Left colon (tissue), 2 donors: ENCODE measurements at regions not wholly inside any gene's neighbourhood (a gene's known extent, or its start where the extent isn't known, plus 50 kb on each side); places are given as distances from the start of the nearest gene placed in this dataset.
A peak's percentile ranks its signal among the peaks of the same experiment; 100 is the strongest.
"Not testable (repeated sequence)": the region's sequence is repeated elsewhere in the genome, so short reads cannot be mapped to it uniquely, and the experiment has no call there.

Experiments used
- ATAC-seq: fragments of 200-7000 bp; cut with Tn5 transposase; one replicate; pipeline ENCODE4 v1.9.1; 2020; ENCODE audit warnings: mild to moderate bottlenecking, moderate library complexity
- DNase-seq, 2 donors: peaks; one replicate each; pipeline ENCODE4 v3.0.0-alpha.2; 2020
- intact Hi-C, 2 donors: fragments of 100-400 bp; cut with DNase I in 1 of 2; cut with micrococcal nuclease in 1 of 2; formaldehyde crosslinking; loops; one replicate each; pipeline versions ENCODE4 v1.11.2 to v1.14.0; 2022; cut with DNase I, micrococcal nuclease
- donor health status: DM: no; HTN: no; CAD: no.
- donor health status: DM: yes; HTN: yes; CAD: no.

DNA sequence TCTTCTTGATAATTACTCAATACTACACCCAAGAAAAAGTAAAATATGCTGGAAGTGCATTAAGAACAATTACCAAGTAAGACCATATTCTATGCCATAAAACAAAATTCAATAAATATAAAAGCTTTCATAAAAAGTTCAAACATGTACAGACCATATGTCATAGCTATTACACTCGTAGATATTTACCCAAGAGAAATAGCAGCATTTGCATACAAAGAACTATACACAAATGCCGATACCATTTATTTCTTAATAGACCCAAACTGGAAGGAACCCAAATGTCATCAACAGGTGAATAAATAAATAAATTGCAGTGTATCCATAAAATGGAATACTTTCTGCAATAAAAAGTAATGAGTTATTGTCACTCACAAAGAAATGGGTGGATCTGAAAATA, 78.3 kb upstream of the SLC16A7 start:
- no peak for DNase-seq
- ATAC-seq: peak; percentile 95
- intact Hi-C loops: no loop called here

DNA sequence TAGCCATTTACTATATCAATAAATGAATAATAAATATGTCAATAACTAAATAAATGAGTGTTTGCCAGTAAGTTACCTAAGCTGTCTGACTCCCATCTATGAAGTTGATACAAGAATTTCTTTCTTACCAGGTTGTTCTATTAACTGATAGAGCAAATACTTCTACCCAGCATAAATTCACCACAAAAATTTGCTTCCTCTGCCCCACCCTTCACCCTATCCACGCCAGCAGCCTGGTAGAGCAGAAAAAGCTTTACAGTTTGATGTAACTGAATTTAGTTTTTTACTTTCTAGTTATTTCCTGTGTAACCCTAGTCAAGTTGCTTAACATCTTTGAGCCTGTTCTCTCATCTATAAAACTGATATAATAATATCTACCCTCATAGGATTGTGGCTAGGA, 94.9 kb upstream of the SLC16A7 start:
- DNase-seq (no peak), ATAC-seq (no peak)
- intact Hi-C loops: no loop called here

GRCh38 chr12:59500335-59500734, 95.5 kb upstream of the SLC16A7 start:
- intact Hi-C loops: no loop called here
- DNase-seq (no peak), ATAC-seq (no peak)

DNA sequence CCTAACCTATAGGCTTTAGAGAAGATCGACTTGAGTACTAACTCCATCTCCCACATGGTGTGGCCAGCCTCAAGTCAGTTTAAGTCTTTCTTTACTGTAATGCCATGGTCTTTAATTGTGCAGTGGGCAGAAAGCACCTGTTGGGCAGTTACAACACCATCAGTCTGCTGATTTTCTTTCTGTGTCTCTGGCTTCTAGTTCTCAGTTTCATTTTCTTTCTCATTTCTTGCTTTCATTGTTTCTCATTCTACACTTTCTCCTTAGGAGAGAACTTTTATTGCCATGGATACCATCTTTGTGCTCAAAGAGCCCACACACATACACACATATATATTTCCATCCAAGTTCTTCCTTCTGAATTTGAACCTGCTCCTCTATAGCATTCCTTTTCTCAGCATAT, 96.1 kb upstream of the SLC16A7 start:
- DNase-seq (no peak), ATAC-seq (no peak)
- intact Hi-C loops: no loop called here

- intact Hi-C loops: no loop called here
- DNase-seq (no peak), ATAC-seq (no peak)
These were observed 101.2 kb upstream of the SLC16A7 start for GRCh38 chr12:59494617-59495016.

- ATAC-seq: no peak
- no peak for DNase-seq
- intact Hi-C loops: no loop called here
These were observed 104.0 kb upstream of the SLC16A7 start for GRCh38 chr12:59491877-59492276.

GRCh38 chr12:59486827-59487226, 109.0 kb upstream of the SLC16A7 start:
- ATAC-seq (no peak), DNase-seq (no peak)
- intact Hi-C loops: no loop called here

GRCh38 chr12:59484575-59484974, 111.3 kb upstream of the SLC16A7 start:
- ATAC-seq (no peak), DNase-seq (no peak)
- intact Hi-C loops: no loop called here

DNA sequence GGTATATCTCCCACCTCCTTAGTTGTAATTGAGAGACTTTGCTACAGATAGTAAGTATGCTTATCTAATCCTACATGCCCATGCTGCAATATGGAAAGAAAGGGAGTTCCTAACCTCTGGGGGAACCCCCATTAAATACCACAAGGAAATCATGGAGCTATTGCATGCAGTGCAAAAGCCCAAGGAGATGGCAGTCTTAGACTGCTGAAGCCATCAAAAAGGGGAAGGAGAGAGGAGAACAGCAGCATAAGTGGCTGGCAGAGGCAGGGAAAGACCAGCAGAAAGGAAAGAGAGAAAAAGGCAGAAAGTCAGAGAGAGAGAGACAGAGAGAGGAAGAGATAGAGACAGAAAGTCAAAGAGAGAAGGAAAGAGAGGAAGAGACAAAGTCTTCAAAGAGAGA, 121.6 kb upstream of the SLC16A7 start:
- ATAC-seq, intact Hi-C loops: not testable (repeated sequence)

GRCh38 chr12:59472273-59472672, 123.6 kb upstream of the SLC16A7 start:
- ATAC-seq (no peak), DNase-seq (no peak)
- intact Hi-C loops: no loop called here

More for the DNA sequence above, 121.6 kb upstream of the SLC16A7 start:
- not testable (repeated sequence) for DNase-seq

GRCh38 chr12:59459966-59460660, 135.7 kb upstream of the SLC16A7 start:
- DNase-seq (no peak), ATAC-seq (no peak)
- intact Hi-C loops: no loop called here

GRCh38 chr12:59453475-59453874, 142.4 kb upstream of the SLC16A7 start:
- no peak for DNase-seq
- intact Hi-C loops: no loop called here
- ATAC-seq: no peak

DNA sequence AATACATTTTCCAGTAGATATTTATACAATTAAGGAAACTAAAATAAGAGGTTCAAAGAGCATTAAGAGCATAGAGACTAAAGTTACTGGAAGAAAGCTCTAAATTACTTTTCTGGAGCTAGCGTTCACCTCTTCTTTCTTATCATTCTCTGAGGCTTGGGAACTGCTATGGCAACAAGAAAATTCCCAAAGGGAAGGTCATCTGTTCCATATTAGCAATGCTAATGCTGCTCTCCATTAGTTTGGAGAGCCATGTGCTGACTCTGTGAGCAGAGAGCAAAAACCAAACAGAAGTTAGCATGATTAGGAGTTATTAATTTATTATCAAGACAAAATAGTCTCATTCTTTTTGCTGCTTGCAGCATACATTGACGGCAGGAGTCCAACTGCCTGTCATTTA, 143.1 kb upstream of the SLC16A7 start:
- ATAC-seq (no peak), DNase-seq (no peak)
- intact Hi-C loops: no loop called here

- DNase-seq: no peak
- no peak for ATAC-seq
- intact Hi-C loops: no loop called here
These were observed 143.6 kb upstream of the SLC16A7 start for GRCh38 chr12:59452259-59452658.

GRCh38 chr12:59446116-59446515, 149.7 kb upstream of the SLC16A7 start:
- intact Hi-C loops: no loop called here
- DNase-seq (no peak), ATAC-seq (no peak)

- intact Hi-C loops: no loop called here
- no peak for ATAC-seq
- no peak for DNase-seq
These were observed 150.9 kb upstream of the SLC16A7 start for GRCh38 chr12:59444932-59445331.

DNA sequence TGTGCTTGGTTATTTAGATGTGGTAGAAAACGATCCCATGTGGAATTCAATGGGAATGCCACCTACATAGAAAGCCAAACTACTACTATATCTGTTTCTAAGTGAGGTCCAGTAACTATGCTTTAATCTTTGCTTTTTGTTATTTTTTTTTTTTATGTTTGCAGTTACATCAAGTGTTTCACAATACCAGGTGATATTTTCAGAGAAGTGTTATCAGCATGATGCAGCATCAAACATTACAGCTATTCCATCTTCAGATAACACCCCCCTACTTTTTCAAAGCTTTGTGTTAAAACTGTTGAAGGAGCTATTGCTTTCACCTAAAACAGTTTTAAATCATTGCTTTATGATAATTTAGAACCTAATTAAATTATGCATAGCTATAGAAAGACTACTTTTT, 163.8 kb upstream of the SLC16A7 start:
- intact Hi-C loops: no loop called here
- no peak for ATAC-seq
- no peak for DNase-seq

DNA sequence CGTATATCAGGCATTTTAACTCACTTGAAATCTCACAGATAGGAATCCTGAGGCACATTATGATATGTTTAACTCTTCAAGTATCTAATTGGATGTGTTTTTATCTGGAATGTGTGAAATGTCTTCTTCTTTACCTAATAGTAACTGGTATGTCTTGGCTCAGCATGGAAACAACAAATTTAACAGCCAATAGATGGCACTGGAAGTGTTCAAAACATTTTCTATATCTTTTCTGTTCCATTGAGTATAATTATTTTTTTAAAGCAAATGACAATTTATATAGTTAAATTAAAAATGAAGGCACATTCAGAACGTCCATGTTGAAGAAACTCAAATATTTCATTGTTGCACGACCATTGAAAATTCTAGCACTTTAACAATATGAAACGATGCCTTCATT, 164.6 kb upstream of the SLC16A7 start:
- DNase-seq (no peak), ATAC-seq (no peak)
- intact Hi-C loops: no loop called here

DNA sequence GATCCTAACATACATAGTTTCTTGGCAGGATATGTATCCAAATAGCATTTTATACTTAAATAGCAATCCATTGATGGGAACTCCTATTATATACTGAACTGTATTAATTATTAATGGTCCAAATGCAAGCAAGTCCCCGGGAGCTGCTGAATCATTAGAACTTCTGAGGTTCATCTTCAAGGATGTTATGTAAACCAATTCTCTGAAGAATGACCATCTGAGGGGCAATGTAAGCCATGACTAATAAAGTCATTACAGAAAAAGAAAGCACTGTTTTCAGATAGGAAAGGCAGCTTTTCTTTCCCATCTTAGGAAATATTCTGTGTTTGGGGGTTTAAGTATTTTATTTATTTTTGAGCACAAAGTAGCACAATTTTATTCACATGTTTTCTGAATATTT, 166.1 kb upstream of the SLC16A7 start:
- intact Hi-C loops: no loop called here
- DNase-seq: no peak
- no peak for ATAC-seq

GRCh38 chr12:59425798-59426197, 170.0 kb upstream of the SLC16A7 start:
- DNase-seq (no peak), ATAC-seq (no peak)
- intact Hi-C loops: no loop called here

GRCh38 chr12:59424666-59425065, 171.2 kb upstream of the SLC16A7 start:
- ATAC-seq, DNase-seq, intact Hi-C loops: not testable (repeated sequence)
